Left ventricle myocardium inferior (tissue), 1 donor: ENCODE measurements at regions not wholly inside any gene's neighbourhood (a gene's known extent, or its start where the extent isn't known, plus 50 kb on each side); places are given as distances from the start of the nearest gene placed in this dataset.
"Not testable (repeated sequence)": the region's sequence is repeated elsewhere in the genome, so short reads cannot be mapped to it uniquely, and the experiment has no call there.

Experiments
- DNase-seq: peaks from one replicate; pipeline ENCODE4 v3.0.0-alpha.2; 2020
- H3K27ac ChIP-seq: fragments of 200-600 bp; replicated peaks from 2 replicates; pipeline ENCODE4 v1.8.0; 2021
- H3K27me3 ChIP-seq: fragments of 200-600 bp; 2 replicates; pipeline ENCODE4 v1.8.0; 2021; ENCODE audit warnings: low read depth
- H3K36me3 ChIP-seq: fragments of 200-600 bp; 2 replicates; pipeline ENCODE4 v1.8.0; 2021
- H3K4me1 ChIP-seq: fragments of 200-600 bp; 2 replicates; pipeline ENCODE4 v1.8.0; 2021
- H3K4me3 ChIP-seq: fragments of 200-600 bp; 2 replicates; pipeline ENCODE4 v1.8.0; 2021; ENCODE audit warnings: mild to moderate bottlenecking, moderate library complexity
- H3K9me3 ChIP-seq: fragments of 200-600 bp; replicated peaks from 2 replicates; pipeline ENCODE4 v1.8.0; 2021
- CTCF ChIP-seq: fragments of 200-600 bp; IDR thresholded peaks from 2 replicates; pipeline ENCODE4 v1.8.0; 2021; ENCODE audit warnings: antibody characterized with exemption, mild to moderate bottlenecking, borderline replicate concordance
- intact Hi-C: fragments of 100-400 bp; cut with micrococcal nuclease; formaldehyde crosslinking; loops from one replicate; pipeline ENCODE4 v1.11.0; 2022
- donor health status: DM: no; HTN: yes; CAD: no; lungs with severe emphysema.

GRCh38 chr6:86609549-86610388, 327.6 kb upstream of the HTR1E start:
- Histone ChIP-seq H3K9me3 (peaks cover 10% of the 10 kb centered on the region), H3K36me3 (no peaks in the 10 kb centered on the region), H3K4me1 (no peaks in the 10 kb centered on the region), H3K27ac (no peak overlapping the region), H3K4me3 (no peak overlapping the region), H3K27me3 (no peaks in the 10 kb centered on the region)
- no peak for TF ChIP-seq CTCF
- no peak for DNase-seq
- intact Hi-C loops = no loop called here

GRCh38 chr6:86603364-86603763, 334.0 kb upstream of the HTR1E start:
- H3K9me3 ChIP-seq = peaks cover 10% of the 10 kb centered on the region
- H3K4me1 ChIP-seq, H3K27ac ChIP-seq, H3K4me3 ChIP-seq, DNase-seq, intact Hi-C loops, H3K36me3 ChIP-seq, H3K27me3 ChIP-seq: not testable (repeated sequence)

- H3K27me3 ChIP-seq, H3K27ac ChIP-seq, H3K36me3 ChIP-seq, DNase-seq, H3K4me3 ChIP-seq, intact Hi-C loops, H3K4me1 ChIP-seq: not testable (repeated sequence)
- peaks cover 10% of the 10 kb centered on the region for H3K9me3 ChIP-seq
Measured at GRCh38 chr6:86602093-86602492, 335.2 kb upstream of the HTR1E start.

GRCh38 chr6:86598969-86599368, 338.4 kb upstream of the HTR1E start:
- intact Hi-C loops, H3K4me1 ChIP-seq, H3K4me3 ChIP-seq, H3K27ac ChIP-seq, DNase-seq, H3K27me3 ChIP-seq, H3K36me3 ChIP-seq, H3K9me3 ChIP-seq: not testable (repeated sequence)

GRCh38 chr6:86595641-86596040, 341.7 kb upstream of the HTR1E start:
- H3K27me3 ChIP-seq = no peaks in the 10 kb centered on the region
- no peak for DNase-seq
- no peak for TF ChIP-seq CTCF

GRCh38 chr6:86586195-86586594, 351.1 kb upstream of the HTR1E start:
- no peaks in the 10 kb centered on the region for H3K4me1 ChIP-seq
- peaks cover 40% of the 10 kb centered on the region for H3K9me3 ChIP-seq
- DNase-seq = no peak
- H3K27me3 ChIP-seq = no peaks in the 10 kb centered on the region
- no peak overlapping the region for H3K27ac ChIP-seq
- no peaks in the 10 kb centered on the region for H3K36me3 ChIP-seq
- intact Hi-C loops = no loop called here
- H3K4me3 ChIP-seq = no peak overlapping the region
- no peak for TF ChIP-seq CTCF

More at GRCh38 chr6:86595641-86596040, 341.7 kb upstream of the HTR1E start:
- intact Hi-C loops = no loop called here
- H3K36me3 ChIP-seq = no peaks in the 10 kb centered on the region
- no peaks in the 10 kb centered on the region for H3K9me3 ChIP-seq
- H3K27ac ChIP-seq = no peak overlapping the region
- H3K4me3 ChIP-seq = no peak overlapping the region
- H3K4me1 ChIP-seq = no peaks in the 10 kb centered on the region

- TF ChIP-seq CTCF = no peak
- Histone ChIP-seq H3K4me3 (no peak overlapping the region), H3K27ac (no peak overlapping the region), H3K4me1 (no peaks in the 10 kb centered on the region), H3K36me3 (no peaks in the 10 kb centered on the region), H3K9me3 (peaks cover 75% of the 10 kb centered on the region), H3K27me3 (no peaks in the 10 kb centered on the region)
- intact Hi-C loops = no loop called here
- DNase-seq = no peak
Measured at GRCh38 chr6:86581833-86582232, 355.5 kb upstream of the HTR1E start.
